IMR-90 (cell line): ENCODE measurements at regions not wholly inside any gene's neighbourhood (a gene's known extent, or its start where the extent isn't known, plus 50 kb on each side); places are given as distances from the start of the nearest gene placed in this dataset.

Experiments
- ATAC-seq: fragments of 200-7000 bp; cut with Tn5 transposase; 2 replicates; pipeline ENCODE4 v1.9.1; 2020; ENCODE audit warnings: low read depth, mild to moderate bottlenecking, moderate library complexity
- BruUV-seq: library from RNA; stranded (reverse); fragments of 400-500 nt; replicated peaks from 2 replicates; lab custom pipeline; 2021; lab: Mats Ljungman, UMichigan
- CTCF ChIA-PET: fragments of 300-600 bp; formaldehyde crosslinking; extraction: SDS; loops from one replicate; lab custom pipeline; 2021; ENCODE audit warnings: antibody characterized with exemption; lab: Yijun Ruan, JAX
- POLR2A ChIA-PET: fragments of 300-600 bp; sonication (Branson Sonifier 250); formaldehyde crosslinking; loops from one replicate; lab custom pipeline; 2022; ENCODE audit warnings: antibody characterized with exemption; ENCODE audit not compliant: unreplicated experiment; lab: Charles Lee
- DNase-seq: peaks from one replicate; pipeline ENCODE4 v3.0.0; 2013
- H2AFZ ChIP-seq: replicated peaks from 2 replicates; pipeline ENCODE3; 2013; ENCODE audit warnings: low read length, mild to moderate bottlenecking; ENCODE audit not compliant: poor library complexity
- H2AK5ac ChIP-seq: 2 replicates; pipeline ENCODE4 v1.6.1; 2013; ENCODE audit warnings: low read depth, low read length, inconsistent platforms
- H2AK9ac ChIP-seq: replicated peaks from 2 replicates; pipeline ENCODE3; 2013; ENCODE audit warnings: mild to moderate bottlenecking, low read depth, low read length, moderate library complexity; ENCODE audit not compliant: poor library complexity
- H2BK120ac ChIP-seq: 2 replicates; pipeline ENCODE4 v1.6.1; 2013; ENCODE audit warnings: low read depth, low read length, inconsistent platforms
- H2BK15ac ChIP-seq: 3 replicates; pipeline ENCODE4 v1.6.1; 2013; ENCODE audit warnings: low read depth, low read length, inconsistent platforms
- H2BK20ac ChIP-seq: 2 replicates; pipeline ENCODE4 v1.6.1; 2013; ENCODE audit warnings: low read depth, mild to moderate bottlenecking, inconsistent platforms, low read length, moderate library complexity
- H2BK5ac ChIP-seq: 2 replicates; pipeline ENCODE4 v1.6.1; 2013; ENCODE audit warnings: mild to moderate bottlenecking, low read depth, low read length, inconsistent platforms; ENCODE audit not compliant: poor library complexity, severe bottlenecking
- H3K14ac ChIP-seq: replicated peaks from 2 replicates; pipeline ENCODE4 v1.6.1; 2013; ENCODE audit warnings: low read depth, low read length, inconsistent platforms
- H3K18ac ChIP-seq: 2 replicates; pipeline ENCODE4 v1.6.1; 2013; ENCODE audit warnings: low read depth, low read length, control low read depth
- H3K23ac ChIP-seq: 2 replicates; pipeline ENCODE4 v1.6.1; 2013; ENCODE audit warnings: low read depth, low read length, inconsistent platforms
- H3K27ac ChIP-seq: 2 replicates; pipeline ENCODE4 v1.5.1; 2013; ENCODE audit warnings: mild to moderate bottlenecking, control low read depth, low read length; ENCODE audit not compliant: insufficient read depth
- H3K27me3 ChIP-seq: 2 replicates; pipeline ENCODE4 v1.6.1; 2013; ENCODE audit warnings: low read length; ENCODE audit not compliant: control insufficient read depth, insufficient read depth
- H3K36me3 ChIP-seq: 2 replicates; pipeline ENCODE4 v1.6.1; 2013; ENCODE audit warnings: low read length, mixed read lengths; ENCODE audit not compliant: control insufficient read depth, insufficient read depth
- H3K4ac ChIP-seq: 2 replicates; pipeline ENCODE4 v1.6.1; 2013; ENCODE audit warnings: low read depth, low read length, inconsistent platforms
- H3K4me1 ChIP-seq: 2 replicates; pipeline ENCODE4 v1.6.1; 2013; ENCODE audit warnings: low read length, mixed read lengths; ENCODE audit not compliant: control insufficient read depth, insufficient read depth
- H3K4me2 ChIP-seq: 2 replicates; pipeline ENCODE4 v1.6.1; 2013; ENCODE audit warnings: low read depth, mild to moderate bottlenecking, control low read depth, low read length, moderate library complexity
- H3K4me3 ChIP-seq: 2 replicates; pipeline ENCODE4 v1.5.1; 2013; ENCODE audit warnings: low read depth, mild to moderate bottlenecking, control low read depth, low read length, moderate library complexity; ENCODE audit not compliant: insufficient read depth
- H3K56ac ChIP-seq: 2 replicates; pipeline ENCODE4 v1.6.1; 2013; ENCODE audit warnings: low read length, inconsistent platforms; ENCODE audit not compliant: insufficient read depth; ENCODE audit errors: extremely low read depth
- H3K79me1 ChIP-seq, 2 experiments: 2 replicates each; pipeline ENCODE4 v1.6.1; 2013; ENCODE audit warnings: low read length in 2 of 2, inconsistent platforms in 1 of 2, low read depth in 1 of 2
- H3K9ac ChIP-seq: 2 replicates; pipeline ENCODE4 v1.6.1; 2013; ENCODE audit warnings: low read depth, low read length, control low read depth
- H3K9me1 ChIP-seq: 2 replicates; pipeline ENCODE4 v1.6.1; 2013; ENCODE audit warnings: low read length, inconsistent platforms; ENCODE audit not compliant: insufficient read depth
- H3K9me3 ChIP-seq: 2 replicates; pipeline ENCODE4 v1.6.1; 2013; ENCODE audit warnings: low read length; ENCODE audit not compliant: control insufficient read depth, insufficient read depth
- H4K20me1 ChIP-seq: 2 replicates; pipeline ENCODE4 v1.6.1; 2013; ENCODE audit warnings: low read length, inconsistent platforms; ENCODE audit not compliant: insufficient read depth
- H4K5ac ChIP-seq: 2 replicates; pipeline ENCODE4 v1.6.1; 2013; ENCODE audit warnings: mild to moderate bottlenecking, low read depth, low read length, control low read depth
- H4K8ac ChIP-seq, 2 experiments: 2 replicates each; pipeline ENCODE4 v1.6.1; 2013; ENCODE audit warnings: low read depth in 2 of 2, low read length in 2 of 2, control low read depth in 1 of 2, inconsistent platforms in 1 of 2
- H4K91ac ChIP-seq: 2 replicates; pipeline ENCODE4 v1.6.1; 2013; ENCODE audit warnings: low read depth, low read length, inconsistent platforms; ENCODE audit not compliant: insufficient read depth
- CHD1 ChIP-seq: IDR thresholded peaks from 2 replicates; pipeline ENCODE4 v1.6.1; 2012; ENCODE audit warnings: low read depth, low read length, improper control_type of control experiment
- ELK1 ChIP-seq: fragments of 150-350 bp; IDR thresholded peaks from 2 replicates; pipeline ENCODE4 v1.6.1; 2016; ENCODE audit warnings: low read depth, mild to moderate bottlenecking, low read length, moderate library complexity, borderline replicate concordance
- MAFK ChIP-seq: IDR thresholded peaks from 2 replicates; pipeline ENCODE4 v1.6.1; 2012; ENCODE audit warnings: low read depth, low read length, improper control_type of control experiment
- WGBS, 2 experiments: methylation state at CpG; one replicate each; pipeline versions ENCODE4 v1.1.5 to v1.1.7; 2013; ENCODE audit warnings: missing lambda C conversion rate in 2 of 2; ENCODE audit not compliant: insufficient read length in 1 of 2; ENCODE audit errors: extremely low coverage in 2 of 2; 5-methylcytosine and 5-hydroxymethylcytosine counted together
- dilution Hi-C: fragments of 300-500 bp; cut with HindIII; formaldehyde crosslinking; loops from one replicate; pipeline ENCODE4 v1.14.3; 2018; ENCODE audit warnings: low sequenced_read_pairs; ENCODE audit not compliant: unreplicated experiment
- in situ Hi-C: fragments of 300-500 bp; cut with MboI; formaldehyde crosslinking; loops from 3 replicates; pipeline ENCODE4 v1.14.3; 2019; ENCODE audit warnings: low sequenced_read_pairs, inconsistent platforms, mixed read lengths
- intact Hi-C: fragments of 100-400 bp; cut with micrococcal nuclease; formaldehyde crosslinking; loops from 2 replicates; pipeline ENCODE4 v1.10.0; 2022

DNA sequence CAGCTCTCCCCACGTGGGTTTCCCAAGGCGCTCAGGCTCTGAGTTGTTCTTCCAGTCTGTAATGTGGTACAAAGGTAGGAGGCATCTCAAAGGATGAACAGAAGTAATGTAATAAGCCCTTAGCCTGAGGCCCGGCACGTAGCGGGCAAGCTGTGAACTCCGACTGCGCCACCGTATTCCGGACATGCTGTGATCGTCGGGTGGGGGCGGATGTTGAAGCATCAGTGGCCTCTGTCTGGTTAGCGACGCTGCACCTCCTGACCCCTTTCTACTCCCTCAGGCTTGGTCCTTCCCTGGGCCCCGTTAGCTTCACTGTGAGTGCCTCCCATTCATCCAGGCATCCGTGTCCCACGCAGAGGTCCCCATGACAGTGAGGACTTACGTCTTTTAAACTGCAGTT lies 151.7 kb downstream of the ERMARD start:
- Histone ChIP-seq H3K9me3 (peaks cover 39% of the 10 kb centered on the region), H2BK20ac (no peak overlapping the region), H3K23ac (no peak overlapping the region), H4K20me1 (no peaks in the 10 kb centered on the region), H4K91ac (no peak overlapping the region), H3K4me1 (no peaks in the 10 kb centered on the region; the same call in 1 of the 2 replicates), H3K79me1 (no peaks in the 10 kb centered on the region), H4K8ac (no peak overlapping the region), H3K56ac (no peak overlapping the region), H2AK5ac (no peak overlapping the region), H2BK5ac (no peak overlapping the region), H3K14ac (no peak overlapping the region), H3K4me2 (no peak overlapping the region), H3K27ac (no peak overlapping the region), H4K5ac (no peak overlapping the region), H3K9ac (no peak overlapping the region), H3K36me3 (no peaks in the 10 kb centered on the region), H3K4me3 (no peak overlapping the region), H3K4ac (no peak overlapping the region), H3K18ac (no peak overlapping the region), H3K9me1 (no peaks in the 10 kb centered on the region), H2BK120ac (no peak overlapping the region), H2AK9ac (no peak overlapping the region), H2BK15ac (no peak overlapping the region), H3K27me3 (no peaks in the 10 kb centered on the region), H2AFZ (no peak overlapping the region)
- in situ Hi-C loops (no loop called here), dilution Hi-C loops (no loop called here), intact Hi-C loops (no loop called here)
- BruUV-seq, result no TSS peak
- ATAC-seq, result no peak
- TF ChIP-seq ELK1, result no peak
- no peak for TF ChIP-seq CHD1
- no peak for TF ChIP-seq MAFK
- ChIA-PET CTCF (no interaction called here), POLR2A (no interaction called here)
- WGBS, 2 experiments, result 93% methylated on average over 3 of the region's 18 CpGs; no CpG with 5 or more reads in 1 of the 2 experiments
- no peak for DNase-seq
